Limb (tissue), 2 donors: ENCODE measurements at regions not wholly inside any gene's neighbourhood (a gene's known extent, or its start where the extent isn't known, plus 50 kb on each side); places are given as distances from the start of the nearest gene placed in this dataset.

Source experiments
- DNase-seq, 2 donors: peaks; one replicate each; pipeline ENCODE4 v3.0.0-alpha.2; 2016; ENCODE audit errors: extremely low spot score in 2 of 2

GRCh38 chr2:59490192-59490591 lies 1063.3 kb downstream of the BCL11A start:
- DNase-seq, result no peak

- DNase-seq, result no peak
Measured at GRCh38 chr2:59484673-59485072, 1068.8 kb downstream of the BCL11A start.

- no peak for DNase-seq
Measured at GRCh38 chr2:59463426-59463825, 1090.0 kb downstream of the BCL11A start.

- no peak for DNase-seq
Measured at GRCh38 chr2:59462422-59463197, 1090.8 kb downstream of the BCL11A start.

GRCh38 chr2:59461127-59461526 lies 1092.3 kb downstream of the BCL11A start:
- no peak for DNase-seq

- DNase-seq, result no peak
Measured at GRCh38 chr2:59458800-59459199, 1094.7 kb downstream of the BCL11A start.

- no peak for DNase-seq
Measured at GRCh38 chr2:59456285-59456684, 1097.2 kb downstream of the BCL11A start.

- no peak for DNase-seq
Measured at GRCh38 chr2:59449274-59449673, 1104.2 kb downstream of the BCL11A start.

GRCh38 chr2:59440491-59440890 lies 1113.0 kb downstream of the BCL11A start:
- no peak for DNase-seq

- no peak for DNase-seq
Measured at GRCh38 chr2:59435635-59436034, 1117.8 kb downstream of the BCL11A start.

- DNase-seq, result no peak
Measured at GRCh38 chr2:59428940-59429339, 1124.5 kb downstream of the BCL11A start.

GRCh38 chr2:59427980-59428379 lies 1125.5 kb downstream of the BCL11A start:
- no peak for DNase-seq

GRCh38 chr2:59425247-59425646 lies 1128.2 kb downstream of the BCL11A start:
- no peak for DNase-seq

GRCh38 chr2:59413751-59414570 lies 1139.5 kb downstream of the BCL11A start:
- no peak for DNase-seq

GRCh38 chr2:59399126-59399525 lies 1154.3 kb downstream of the BCL11A start:
- DNase-seq, result no peak

GRCh38 chr2:59398081-59398480 lies 1155.4 kb downstream of the BCL11A start:
- no peak for DNase-seq

- no peak for DNase-seq
Measured at GRCh38 chr2:59395119-59395518, 1154.0 kb upstream of the FANCL start.

GRCh38 chr2:59391896-59392295 lies 1150.8 kb upstream of the FANCL start:
- no peak for DNase-seq

- no peak for DNase-seq
Measured at GRCh38 chr2:59390581-59390980, 1149.5 kb upstream of the FANCL start.

GRCh38 chr2:59389240-59389639 lies 1148.1 kb upstream of the FANCL start:
- no peak for DNase-seq

GRCh38 chr2:59385971-59386370 lies 1144.8 kb upstream of the FANCL start:
- no peak for DNase-seq

- no peak for DNase-seq
Measured at GRCh38 chr2:59383473-59383872, 1142.3 kb upstream of the FANCL start.

- no peak for DNase-seq
Measured at GRCh38 chr2:59378127-59378526, 1137.0 kb upstream of the FANCL start.
